ENCODE measurements at regions not wholly inside any gene's neighbourhood (a gene's known extent, or its start where the extent isn't known, plus 50 kb on each side); places are given as distances from the start of the nearest gene placed in this dataset.

- peak in 1 of 2 donors; percentile 26 for TF ChIP-seq GABPA (IDR thresholded peaks at IDR 0.05 in 1 of 2, conservative IDR thresholded peaks at IDR 0.05 in 1 of 2)
- no peak for TF ChIP-seq FOXA2 (IDR thresholded peaks at IDR 0.05)
- TF ChIP-seq HNF4A (conservative IDR thresholded peaks at IDR 0.05), result peak; percentile 50 to 73
- no peak for TF ChIP-seq CTCF (IDR thresholded peaks at IDR 0.05; ENCODE audit: low read depth, low read length, missing input control)
- TF ChIP-seq RAD21 (IDR thresholded peaks at IDR 0.05), result peak in 1 of 2 donors; percentile 42
Measured at GRCh38 chr17:55649957-55650597, 72.6 kb downstream of the TMEM100 start (continued).

GRCh38 chr17:55648086-55648485 lies 74.6 kb downstream of the TMEM100 start:
- no peaks in the 10 kb centered on the region for H3K36me3 ChIP-seq (ENCODE audit: control insufficient read depth in 4 of 4, insufficient read depth in 3 of 4, low read depth in 1 of 4, low read length in 3 of 4)
- TF ChIP-seq REST (IDR thresholded peaks at IDR 0.05), result no peak
- TF ChIP-seq EGR1 (IDR thresholded peaks at IDR 0.05; ENCODE audit: low read depth in 2 of 2), result no peak
- TF ChIP-seq ATF3 (IDR thresholded peaks at IDR 0.05), result no peak
- TF ChIP-seq TAF1 (conservative IDR thresholded peaks at IDR 0.05), result no peak
- TF ChIP-seq RXRA (IDR thresholded peaks at IDR 0.05), result no peak
- DNase-seq (ENCODE audit: low spot score), result no peak
- no peak overlapping the region for H3K27ac ChIP-seq (ENCODE audit: low read depth in 1 of 2, low read length in 2 of 2)
- 82% methylated on average over 2 of the region's 2 CpGs for WGBS
- H3K9me3 ChIP-seq (ENCODE audit: control insufficient read depth in 4 of 4, low read length in 3 of 4), result no peaks in the 10 kb centered on the region
- no peak overlapping the region for H3K9ac ChIP-seq (ENCODE audit: low read depth in 1 of 2, low read length in 2 of 2)
- no peak overlapping the region for H3K4me3 ChIP-seq (ENCODE audit: low read depth in 1 of 3, low read length in 3 of 3)
- H3K4me1 ChIP-seq (ENCODE audit: control insufficient read depth in 4 of 4, insufficient read depth in 4 of 4, low read length in 3 of 4), result peaks cover 0 to 14% (median 7%) of the 10 kb centered on the region in 4 donors
- H3K27me3 ChIP-seq (ENCODE audit: control insufficient read depth in 4 of 4, insufficient read depth in 4 of 4, low read length in 3 of 4), result no peaks in the 10 kb centered on the region

GRCh38 chr17:55645361-55645760 lies 77.3 kb downstream of the TMEM100 start:
- 64% methylated on average over 2 of the region's 2 CpGs for WGBS
- Histone ChIP-seq H3K27ac (ENCODE audit: low read depth in 1 of 2, low read length in 2 of 2) (no peak overlapping the region), H3K27me3 (ENCODE audit: control insufficient read depth in 4 of 4, insufficient read depth in 4 of 4, low read length in 3 of 4) (no peaks in the 10 kb centered on the region), H3K9ac (ENCODE audit: low read depth in 1 of 2, low read length in 2 of 2) (no peak overlapping the region), H3K4me1 (ENCODE audit: control insufficient read depth in 4 of 4, insufficient read depth in 4 of 4, low read length in 3 of 4) (peaks cover 0 to 13% (median 4%) of the 10 kb centered on the region in 4 donors), H3K9me3 (ENCODE audit: control insufficient read depth in 4 of 4, low read length in 3 of 4) (no peaks in the 10 kb centered on the region), H3K4me3 (ENCODE audit: low read depth in 1 of 3, low read length in 3 of 3) (no peak overlapping the region), H3K36me3 (ENCODE audit: control insufficient read depth in 4 of 4, insufficient read depth in 3 of 4, low read depth in 1 of 4, low read length in 3 of 4) (no peaks in the 10 kb centered on the region)
- no peak for DNase-seq (ENCODE audit: low spot score)
- TF ChIP-seq JUND (IDR thresholded peaks at IDR 0.05) (peak in 1 of 2 donors; percentile 28), RXRA (IDR thresholded peaks at IDR 0.05) (peak in 1 of 2 donors; percentile 42), HNF4A (conservative IDR thresholded peaks at IDR 0.05) (peak; percentile 56 to 74), ATF3 (IDR thresholded peaks at IDR 0.05) (no peak)

All from liver (tissue), 8 donors.